Endothelial cell of umbilical vein (primary cell): ENCODE measurements at regions not wholly inside any gene's neighbourhood (a gene's known extent, or its start where the extent isn't known, plus 50 kb on each side); places are given as distances from the start of the nearest gene placed in this dataset.

Source experiments
- BruUV-seq: library from RNA; stranded (reverse); fragments of 400-500 nt; replicated peaks from 2 replicates; lab custom pipeline; 2021; lab: Mats Ljungman, UMichigan
- CTCF ChIA-PET: fragments of 300-600, 350-600 bp; sonication (Branson Sonifier 250); formaldehyde crosslinking; loops from one replicate; lab custom pipeline; 2021; ENCODE audit warnings: antibody characterized with exemption, inconsistent platforms; lab: Charles Lee
- POLR2A ChIA-PET: fragments of 300-600, 350-600 bp; sonication (Branson Sonifier 250); formaldehyde crosslinking; loops from one replicate; lab custom pipeline; 2021; ENCODE audit warnings: antibody characterized with exemption, inconsistent platforms; lab: Charles Lee
- DNase-seq: peaks from one replicate; pipeline ENCODE4 v3.0.0-alpha.2; 2011; ENCODE audit warnings: low read depth, low spot score
- FAIRE-seq: peaks from 2 replicates; lab custom pipeline; 2011; peaks lifted over from hg19 to GRCh38; lab: Jason Lieb, UNC
- H2AFZ ChIP-seq: 2 replicates; pipeline ENCODE4 v1.6.0; 2012; ENCODE audit warnings: low read depth, low read length, control low read depth, inconsistent platforms
- H3K27ac ChIP-seq: 2 replicates; pipeline ENCODE4 v1.5.1; 2011; ENCODE audit warnings: low read depth, mild to moderate bottlenecking, control low read depth, low read length, moderate library complexity; ENCODE audit not compliant: insufficient read depth
- H3K27me3 ChIP-seq, 2 experiments: 2 replicates each; pipeline versions ENCODE4 v1.6.0 to v1.6.1; 2011; ENCODE audit warnings: low read length in 2 of 2, mixed read lengths in 1 of 2; ENCODE audit not compliant: control insufficient read depth in 2 of 2, insufficient read depth in 2 of 2
- H3K36me3 ChIP-seq, 2 experiments: 2 replicates in 1 of 2; 3 replicates in 1 of 2; pipeline ENCODE4 v1.5.1; 2011; ENCODE audit warnings: low read length in 2 of 2, mild to moderate bottlenecking in 1 of 2, moderate library complexity in 1 of 2; ENCODE audit not compliant: control insufficient read depth in 2 of 2, insufficient read depth in 2 of 2; ENCODE audit errors: extremely low read depth in 1 of 2
- H3K4me1 ChIP-seq: 3 replicates; pipeline ENCODE4 v1.5.1; 2011; ENCODE audit warnings: mild to moderate bottlenecking, low read length; ENCODE audit not compliant: control insufficient read depth, insufficient read depth; ENCODE audit errors: extremely low read depth
- H3K4me2 ChIP-seq: 2 replicates; pipeline ENCODE4 v1.6.1; 2011; ENCODE audit warnings: low read length, control low read depth, mixed read lengths; ENCODE audit not compliant: insufficient read depth
- H3K4me3 ChIP-seq, 3 experiments: fragments of 200-600 bp in 1 of 3; sonication (generic), shearing (Covaris generic) in 1 of 3; replicated peaks in 1 of 3; 2 replicates each; pipeline ENCODE4 v1.5.1; 2011 to 2016; ENCODE audit warnings: control low read depth in 3 of 3, low read length in 3 of 3, mild to moderate bottlenecking in 2 of 3, inconsistent platforms in 1 of 3, low read depth in 1 of 3, moderate library complexity in 1 of 3; ENCODE audit not compliant: insufficient read depth in 1 of 3
- H3K79me2 ChIP-seq: 2 replicates; pipeline ENCODE4 v1.6.0; 2012; ENCODE audit warnings: low read length, inconsistent platforms; ENCODE audit not compliant: control insufficient read depth, insufficient read depth
- H3K9ac ChIP-seq: replicated peaks from 2 replicates; pipeline ENCODE3; 2011; ENCODE audit warnings: low read length, control low read depth; ENCODE audit not compliant: insufficient read depth; ENCODE audit errors: extremely low read depth
- H3K9me1 ChIP-seq: replicated peaks from 3 replicates; pipeline ENCODE4 v1.6.0; 2011; ENCODE audit warnings: mild to moderate bottlenecking, low read length; ENCODE audit not compliant: control insufficient read depth, insufficient read depth; ENCODE audit errors: extremely low read depth
- H3K9me3 ChIP-seq: replicated peaks from 2 replicates; pipeline ENCODE4 v1.5.1; 2012; ENCODE audit warnings: low read length, inconsistent platforms; ENCODE audit not compliant: control insufficient read depth, insufficient read depth
- H4K20me1 ChIP-seq: replicated peaks from 2 replicates; pipeline ENCODE3; 2011; ENCODE audit warnings: mild to moderate bottlenecking, low read length; ENCODE audit not compliant: control insufficient read depth, insufficient read depth; ENCODE audit errors: extremely low read depth
- CTCF ChIP-seq, 2 donors: IDR thresholded peaks; 1 replicate in 1 of 2; 2 replicates in 1 of 2; pipeline ENCODE4 v1.5.1; 2011; ENCODE audit warnings: low read length in 2 of 2, mild to moderate bottlenecking in 2 of 2, moderate library complexity in 2 of 2, control low read depth in 1 of 2, inconsistent platforms in 1 of 2, low read depth in 1 of 2; ENCODE audit not compliant: insufficient read depth in 1 of 2; ENCODE audit errors: extremely low read depth in 1 of 2
- EZH2 ChIP-seq: IDR thresholded peaks from 2 replicates; pipeline ENCODE4 v1.6.1; 2012; ENCODE audit warnings: borderline replicate concordance, low read depth, mild to moderate bottlenecking, moderate library complexity, low read length, inconsistent platforms; ENCODE audit not compliant: severe bottlenecking
- FOS ChIP-seq: IDR thresholded peaks from 2 replicates; pipeline ENCODE4 v1.6.1; 2011; ENCODE audit warnings: mild to moderate bottlenecking, low read length, moderate library complexity, borderline replicate concordance; ENCODE audit not compliant: insufficient read depth
- GATA2 ChIP-seq: IDR thresholded peaks from 2 replicates; pipeline ENCODE4 v1.7.0; 2011; ENCODE audit warnings: low read depth, mild to moderate bottlenecking, moderate library complexity, mixed read lengths, low read length; ENCODE audit not compliant: insufficient read length, insufficient read depth
- JUN ChIP-seq: IDR thresholded peaks from 2 replicates; pipeline ENCODE4 v1.6.1; 2011; ENCODE audit warnings: borderline replicate concordance, low read depth; ENCODE audit not compliant: insufficient read length, insufficient read depth
- MAX ChIP-seq: IDR thresholded peaks from 2 replicates; pipeline ENCODE4 v1.6.1; 2011; ENCODE audit not compliant: insufficient read depth, insufficient read length
- MYC ChIP-seq: IDR thresholded peaks from one replicate; pipeline ENCODE4 v1.6.1; 2011; ENCODE audit warnings: mild to moderate bottlenecking, low read depth, low read length
- POLR2A ChIP-seq: IDR thresholded peaks from 2 replicates; pipeline ENCODE4 v1.6.1; 2012; ENCODE audit warnings: low read depth, mild to moderate bottlenecking, control low read depth, low read length
- POLR2AphosphoS5 ChIP-seq: IDR thresholded peaks from 2 replicates; pipeline ENCODE4 v1.6.1; 2012; ENCODE audit warnings: low read depth, mild to moderate bottlenecking, control low read depth, low read length, moderate library complexity; ENCODE audit not compliant: insufficient read depth
- dilution Hi-C: fragments of 300-500 bp; cut with MboI; formaldehyde crosslinking; loops from one replicate; pipeline ENCODE4 v1.15.0; 2019; ENCODE audit warnings: low sequenced_read_pairs; ENCODE audit not compliant: extremely low pct_ligation_motif_present
- intact Hi-C: fragments of 100-400 bp; cut with micrococcal nuclease; formaldehyde crosslinking; loops from one replicate; pipeline ENCODE4 v1.10.0; 2022

GRCh38 chr2:221166292-221166691 lies 405.8 kb downstream of the EPHA4 start:
- Histone ChIP-seq H3K4me3 (no peak overlapping the region), H3K4me2 (no peak overlapping the region), H3K9ac (no peak overlapping the region), H3K9me3 (no peaks in the 10 kb centered on the region), H4K20me1 (no peaks in the 10 kb centered on the region), H3K4me1 (no peaks in the 10 kb centered on the region), H2AFZ (no peak overlapping the region), H3K9me1 (no peaks in the 10 kb centered on the region), H3K79me2 (no peaks in the 10 kb centered on the region), H3K36me3 (no peaks in the 10 kb centered on the region), H3K27me3 (no peaks in the 10 kb centered on the region), H3K27ac (no peak overlapping the region)
- BruUV-seq: no TSS peak
- FAIRE-seq (no peak), DNase-seq (no peak)
- ChIA-PET POLR2A (no interaction called here), CTCF (no interaction called here)
- dilution Hi-C loops: no loop called here
- intact Hi-C loops: no loop called here
- no peak for TF ChIP-seq GATA2
- TF ChIP-seq EZH2: no peak
- TF ChIP-seq POLR2AphosphoS5: no peak
- TF ChIP-seq JUN: no peak
- no peak for TF ChIP-seq POLR2A

GRCh38 chr2:221167561-221167960 lies 404.5 kb downstream of the EPHA4 start:
- Histone ChIP-seq H3K79me2 (no peaks in the 10 kb centered on the region), H2AFZ (no peak overlapping the region), H3K9me1 (no peaks in the 10 kb centered on the region), H3K36me3 (no peaks in the 10 kb centered on the region), H3K4me2 (no peak overlapping the region), H3K9me3 (no peaks in the 10 kb centered on the region), H3K9ac (no peak overlapping the region), H3K27me3 (no peaks in the 10 kb centered on the region), H4K20me1 (no peaks in the 10 kb centered on the region), H3K27ac (no peak overlapping the region), H3K4me3 (no peak overlapping the region), H3K4me1 (no peaks in the 10 kb centered on the region)
- ChIA-PET POLR2A (no interaction called here), CTCF (no interaction called here)
- BruUV-seq: no TSS peak
- TF ChIP-seq GATA2 (no peak), JUN (no peak), MAX (no peak), CTCF (IDR thresholded peaks at IDR 0.05; ENCODE audit: extremely low read depth in 1 of 2, insufficient read depth in 1 of 2, low read depth in 1 of 2, low read length in 2 of 2) (no peak), POLR2A (no peak), EZH2 (no peak), POLR2AphosphoS5 (no peak), MYC (no peak), FOS (no peak)
- dilution Hi-C loops: no loop called here
- intact Hi-C loops: no loop called here
- DNase-seq (no peak), FAIRE-seq (no peak)
